ENCODE measurements at regions not wholly inside any gene's neighbourhood (a gene's known extent, or its start where the extent isn't known, plus 50 kb on each side); places are given as distances from the start of the nearest gene placed in this dataset.

- no peak for DNase-seq
Observed at GRCh38 chr11:134794192-134794591, 382.1 kb upstream of the B3GAT1 start.

DNA sequence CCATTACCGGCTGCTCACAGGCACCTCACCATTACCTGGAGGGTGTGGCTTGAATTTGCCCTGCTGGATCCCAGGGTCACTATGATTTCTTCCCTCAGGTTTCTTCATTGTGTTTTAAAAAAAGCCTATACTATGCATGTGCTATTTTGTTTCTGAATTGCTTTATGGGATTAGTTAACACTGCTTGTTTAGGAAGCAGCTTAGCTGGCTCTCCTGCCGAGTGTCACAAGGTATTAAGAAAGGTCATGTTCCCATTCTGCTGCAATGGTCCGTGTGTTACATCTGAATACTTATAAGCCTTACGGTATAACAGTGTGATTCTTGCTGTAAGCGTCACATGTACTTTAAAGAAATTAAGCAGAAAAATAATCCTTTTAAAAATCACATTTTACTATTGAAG is 380.6 kb upstream of the B3GAT1 start:
- DNase-seq = no peak

GRCh38 chr11:134792044-134792443 is 380.0 kb upstream of the B3GAT1 start:
- DNase-seq = no peak

DNA sequence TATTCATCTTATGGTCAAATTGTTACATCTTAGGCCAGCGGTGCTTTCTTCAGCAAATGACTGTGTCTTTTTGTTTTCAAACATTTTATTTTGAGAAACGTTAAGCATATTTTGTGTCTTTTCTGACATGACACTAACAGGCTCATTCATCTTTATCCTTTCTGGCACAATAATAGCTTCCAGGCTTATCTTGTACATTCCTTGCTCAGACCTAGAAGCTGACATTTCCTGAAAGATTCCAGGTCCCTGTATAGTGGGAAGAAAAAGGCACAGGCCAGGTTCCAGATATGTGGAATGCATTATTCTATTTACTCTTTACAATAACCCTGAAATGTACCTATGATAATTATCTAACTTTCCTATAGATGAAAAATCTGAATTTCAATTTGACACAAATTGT is 379.1 kb upstream of the B3GAT1 start:
- no peak for DNase-seq

DNA sequence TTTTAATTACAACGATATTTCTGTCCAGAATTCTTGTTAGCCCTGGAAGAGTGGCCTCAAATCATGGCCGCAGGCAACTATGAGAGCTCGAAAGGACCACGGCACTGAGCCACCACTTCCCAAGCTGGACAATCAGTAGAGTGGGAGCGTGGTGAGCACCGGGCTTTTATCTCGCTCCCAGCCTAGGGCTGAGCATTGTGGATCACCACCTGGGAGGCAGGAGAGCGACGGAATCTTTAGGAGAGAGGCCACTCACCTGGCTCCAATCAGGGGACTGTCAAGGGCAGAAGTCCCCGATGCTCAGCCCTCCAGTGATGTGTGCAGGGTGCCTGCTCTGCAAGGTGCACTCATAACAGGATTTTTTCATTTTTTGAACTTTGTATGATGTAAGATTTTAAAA is 377.1 kb upstream of the B3GAT1 start:
- DNase-seq = no peak

DNA sequence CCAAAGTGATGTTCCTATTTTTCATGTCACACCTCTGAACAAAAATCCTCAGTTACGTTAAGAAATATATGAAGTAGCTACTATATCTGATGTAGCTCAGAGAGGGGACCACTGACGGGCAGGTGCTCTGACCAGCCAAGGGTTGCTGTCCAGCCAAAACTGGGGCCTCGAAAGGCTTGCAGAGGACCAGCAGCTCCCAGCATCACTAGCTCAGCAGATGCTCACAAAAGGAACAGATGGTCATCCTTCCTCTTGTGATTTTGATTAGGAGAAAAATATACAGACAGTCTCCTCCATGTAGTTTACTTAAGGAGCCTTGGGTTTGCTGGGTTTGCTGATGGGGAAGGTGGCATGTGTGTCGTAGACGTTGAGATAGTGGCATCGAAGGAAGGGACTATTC is 374.6 kb upstream of the B3GAT1 start:
- no peak for DNase-seq

- no peak for DNase-seq
Observed at GRCh38 chr11:134785660-134786284, 373.7 kb upstream of the B3GAT1 start.

DNA sequence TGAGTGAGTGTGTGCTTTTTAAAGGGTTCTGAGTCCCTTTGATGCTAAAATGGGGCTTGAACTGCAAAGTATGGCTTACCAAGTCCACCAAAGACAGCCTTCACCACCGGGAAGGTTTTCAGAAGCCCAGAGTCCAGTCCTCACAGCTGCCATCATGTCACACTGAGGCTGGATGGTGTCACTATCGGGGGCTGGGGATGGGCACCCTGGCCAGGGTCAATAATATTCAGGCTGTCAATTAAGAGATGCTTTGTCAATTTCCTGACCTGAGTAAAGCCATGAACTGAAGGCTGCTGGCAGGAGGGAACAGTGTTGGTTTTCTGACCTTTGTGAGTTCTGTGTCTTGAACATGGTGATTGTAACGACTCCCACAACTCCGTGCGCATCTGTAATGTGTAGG is 373.0 kb upstream of the B3GAT1 start:
- no peak for DNase-seq

GRCh38 chr11:134784568-134784967 is 372.5 kb upstream of the B3GAT1 start:
- no peak for DNase-seq

DNA sequence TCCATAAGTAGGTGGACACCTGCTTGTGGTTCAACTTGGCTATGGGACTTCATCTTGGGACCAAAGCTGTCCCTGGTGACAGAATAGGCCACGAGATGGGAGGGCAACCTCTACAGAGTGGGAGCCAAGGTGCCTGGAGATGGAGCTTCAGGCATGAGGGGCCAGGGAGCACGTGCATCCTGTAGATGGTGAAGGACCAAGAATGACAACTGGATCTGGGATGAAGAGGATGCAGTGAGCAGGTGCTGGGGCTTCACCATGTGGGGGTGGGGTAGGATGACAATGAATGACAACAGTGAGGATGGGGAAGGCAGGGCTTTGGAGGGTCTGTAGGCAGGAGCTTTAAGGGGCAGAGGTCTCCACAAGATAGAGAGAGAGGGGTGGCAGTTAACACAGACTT is 372.0 kb upstream of the B3GAT1 start:
- no peak for DNase-seq

- DNase-seq = no peak
Observed at GRCh38 chr11:134783234-134783633, 371.2 kb upstream of the B3GAT1 start.

DNA sequence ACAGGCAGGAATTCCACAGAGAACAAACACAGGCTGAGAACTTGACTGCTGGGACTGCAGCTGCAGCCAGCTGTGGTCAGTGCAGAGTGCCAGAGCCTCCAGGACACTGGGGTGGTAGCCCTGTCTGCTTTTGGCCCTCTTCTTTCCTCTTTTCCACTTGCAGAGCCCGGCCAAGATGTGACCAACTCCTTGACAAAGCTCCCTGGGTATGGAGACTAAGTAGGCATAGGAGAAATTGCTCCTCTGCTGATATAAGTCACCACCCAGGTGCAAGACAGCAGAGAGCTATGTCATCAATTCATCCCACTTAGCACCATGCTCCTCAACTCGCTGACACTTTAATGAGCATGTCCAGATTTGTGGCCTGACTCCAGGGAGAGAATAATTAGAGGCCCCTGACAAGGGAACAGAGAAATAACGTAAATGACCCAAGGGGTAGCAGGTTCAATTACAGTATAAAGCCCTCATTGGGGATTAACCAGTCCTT is 369.4 kb upstream of the B3GAT1 start:
- no peak for DNase-seq

DNA sequence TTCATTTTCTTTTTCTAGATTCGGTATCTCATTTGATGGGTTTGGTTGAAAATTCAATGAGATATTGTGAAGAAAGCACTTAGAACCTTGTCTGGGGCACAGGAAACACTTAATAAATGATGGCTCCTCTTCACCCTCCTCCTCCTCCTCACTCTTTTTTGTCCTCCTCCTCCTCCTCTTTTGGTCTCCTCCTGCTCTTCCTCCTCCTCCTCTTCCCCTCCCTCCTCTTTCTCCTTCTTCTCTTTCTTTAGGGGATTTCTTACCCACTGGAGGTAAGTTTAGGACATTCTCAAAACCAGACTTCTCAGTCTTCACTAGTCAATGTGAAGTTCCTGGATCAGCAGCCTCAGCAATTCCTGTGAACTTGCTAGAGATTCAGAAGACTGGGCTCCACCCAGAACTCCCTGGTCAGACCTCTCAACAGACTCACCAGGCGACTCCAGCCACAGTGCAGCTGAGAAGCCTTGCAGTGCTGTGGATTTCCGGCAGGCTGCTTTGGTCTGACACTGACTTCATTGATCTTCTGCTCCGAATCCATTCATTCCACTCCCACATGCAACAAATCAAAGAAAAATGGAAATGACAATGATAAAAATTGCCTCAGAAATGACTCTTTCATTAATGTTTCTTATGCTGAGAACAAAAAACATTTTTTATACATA is 368.6 kb upstream of the B3GAT1 start:
- no peak for DNase-seq

- no peak for DNase-seq
Observed at GRCh38 chr11:134779179-134779578, 367.1 kb upstream of the B3GAT1 start.

- DNase-seq = no peak
Observed at GRCh38 chr11:134768463-134768862, 356.4 kb upstream of the B3GAT1 start.

DNA sequence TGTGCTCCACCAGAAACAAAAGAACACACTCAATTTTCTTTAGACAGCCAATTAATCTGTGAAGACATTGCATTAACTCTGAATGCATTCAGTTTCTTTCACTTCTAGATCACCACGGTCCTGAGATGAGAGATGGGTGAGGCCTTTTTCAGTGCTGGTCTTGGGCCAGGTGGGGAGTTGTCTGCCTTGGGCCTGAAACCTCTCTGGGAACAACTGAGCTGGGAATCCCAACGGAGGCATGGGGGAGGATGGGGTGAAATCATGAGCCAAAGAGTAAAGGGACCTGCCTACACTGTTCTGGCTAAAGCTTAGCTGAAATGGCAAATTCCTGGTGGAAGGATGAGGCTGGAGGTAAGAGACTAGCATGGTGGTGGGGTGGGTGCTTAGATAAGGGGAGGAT is 353.5 kb upstream of the B3GAT1 start:
- no peak for DNase-seq

GRCh38 chr11:134764966-134765365 is 352.9 kb upstream of the B3GAT1 start:
- no peak for DNase-seq

- DNase-seq = no peak
Observed at GRCh38 chr11:134764367-134764766, 352.3 kb upstream of the B3GAT1 start.

DNA sequence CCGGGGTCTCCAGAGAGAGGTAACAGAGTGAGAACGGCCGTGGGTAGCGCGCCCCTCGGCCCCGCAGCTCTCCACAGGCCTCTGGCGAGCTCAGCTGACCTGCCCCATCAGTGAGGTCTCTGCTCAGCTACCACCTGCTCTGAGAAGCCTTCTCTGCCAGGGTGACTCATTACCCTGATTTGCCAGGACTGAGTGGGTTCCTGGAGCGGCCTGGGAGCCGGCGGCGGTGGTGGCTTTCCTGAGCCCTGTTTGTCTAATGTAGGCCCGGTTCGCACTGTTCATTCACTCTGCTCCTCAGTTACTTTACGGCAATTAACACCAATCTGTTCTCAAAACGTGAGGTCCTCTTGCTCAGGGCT is 351.0 kb upstream of the B3GAT1 start:
- DNase-seq = no peak

GRCh38 chr11:134762248-134763029 is 350.4 kb upstream of the B3GAT1 start:
- DNase-seq = no peak

GRCh38 chr11:134761926-134762247 is 349.8 kb upstream of the B3GAT1 start:
- DNase-seq = no peak

GRCh38 chr11:134761386-134761785 is 349.3 kb upstream of the B3GAT1 start:
- no peak for DNase-seq

DNA sequence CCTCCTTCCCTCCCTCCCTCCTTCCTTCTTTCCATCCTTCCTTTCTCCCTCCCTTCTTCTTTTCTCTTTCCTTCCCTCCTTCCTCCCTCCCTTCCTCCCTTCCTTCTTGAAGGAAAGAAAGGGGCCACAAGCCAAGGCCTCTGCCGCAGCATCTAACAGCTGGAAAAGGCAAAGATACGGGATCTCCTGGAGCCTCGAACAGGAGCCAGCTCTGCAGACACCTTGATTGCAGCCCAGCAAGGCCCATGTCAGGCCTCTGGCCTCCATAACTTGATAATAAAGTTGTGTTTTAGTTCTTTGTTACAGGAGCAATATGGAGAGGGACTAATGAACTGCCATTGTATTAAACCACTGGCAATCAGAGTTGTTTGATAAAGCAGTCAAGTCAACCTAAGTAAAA is 348.9 kb upstream of the B3GAT1 start:
- no peak for DNase-seq

- no peak for DNase-seq
Observed at GRCh38 chr11:134760299-134760698, 348.3 kb upstream of the B3GAT1 start.

All from T-helper 2 cell (primary cell).